NCI-H460 (cell line): ENCODE measurements at regions not wholly inside any gene's neighbourhood (a gene's known extent, or its start where the extent isn't known, plus 50 kb on each side); places are given as distances from the start of the nearest gene placed in this dataset.

Experiments
- DNase-seq: peaks from one replicate; pipeline ENCODE4 v3.0.0-alpha.2; 2016; ENCODE audit warnings: low read depth; ENCODE audit errors: extremely low read depth

DNA sequence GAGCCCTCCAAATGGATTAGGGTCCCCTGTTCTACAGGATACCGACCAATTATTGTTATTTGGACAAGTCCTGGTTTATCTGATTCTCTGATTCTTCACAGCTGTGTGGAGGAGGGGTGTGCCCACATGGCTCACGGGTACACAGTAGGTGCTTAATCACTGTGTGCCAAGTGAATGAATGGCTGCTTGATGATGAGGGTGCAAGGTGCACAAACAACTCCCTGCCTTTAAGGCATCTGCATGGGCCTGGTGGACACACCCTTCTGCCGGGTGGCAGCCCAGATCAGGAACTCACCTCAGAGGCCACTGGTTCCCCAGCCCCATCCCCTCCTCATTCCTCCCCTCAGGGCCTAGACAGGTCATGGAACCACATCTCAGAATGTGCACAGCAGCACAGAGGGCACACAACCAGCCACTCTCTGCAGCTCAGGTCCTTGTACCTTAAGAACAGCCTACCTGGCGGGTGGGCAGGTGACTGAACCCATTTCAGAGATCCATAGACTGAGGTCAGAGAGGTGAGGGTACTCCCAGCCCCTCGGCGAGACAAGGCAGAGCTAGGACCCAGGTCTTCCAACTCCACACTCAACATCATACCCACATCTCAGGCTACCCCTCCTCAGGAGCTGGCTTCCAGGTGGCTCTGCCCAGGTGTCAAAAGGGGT, 50.3 kb downstream of the SHANK2 start:
- no peak for DNase-seq

DNA sequence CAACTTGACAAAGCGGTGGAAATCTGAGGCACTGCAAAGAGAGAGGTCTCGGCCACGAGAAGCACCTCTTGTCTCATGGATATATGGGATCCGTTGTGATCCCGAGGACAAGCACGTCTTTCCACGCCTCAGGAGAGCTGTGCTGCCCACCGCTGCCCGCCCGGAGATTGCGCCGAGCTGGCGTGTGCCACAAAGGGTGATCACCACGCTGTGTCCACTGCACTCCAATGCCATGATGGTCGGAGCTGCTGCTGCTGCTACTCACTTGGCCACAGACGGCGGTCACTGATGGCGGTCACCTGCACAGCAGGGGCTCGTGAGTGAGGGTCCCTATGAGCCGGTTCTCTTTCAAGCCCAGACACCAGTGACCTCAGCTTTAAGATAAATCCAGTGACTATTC, 51.1 kb downstream of the SHANK2 start:
- no peak for DNase-seq

DNA sequence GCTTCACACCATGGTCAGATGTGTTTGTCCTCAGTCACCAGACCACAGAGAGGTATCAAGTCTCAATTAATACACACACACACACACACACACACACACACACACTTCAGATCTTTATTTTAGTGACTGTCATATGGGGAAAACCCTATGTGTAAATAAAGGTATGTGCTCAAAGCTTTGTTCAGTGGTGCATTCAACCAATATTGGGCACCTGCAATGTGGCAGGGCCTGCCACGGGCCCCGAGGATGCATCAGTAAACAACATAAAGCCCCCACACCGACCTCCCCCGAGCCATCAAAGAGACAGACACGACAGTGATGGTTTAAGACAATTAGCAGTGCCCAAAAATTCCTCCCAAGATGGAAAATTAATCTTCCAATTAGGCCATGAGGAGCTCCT, 51.6 kb downstream of the SHANK2 start:
- DNase-seq: no peak

DNA sequence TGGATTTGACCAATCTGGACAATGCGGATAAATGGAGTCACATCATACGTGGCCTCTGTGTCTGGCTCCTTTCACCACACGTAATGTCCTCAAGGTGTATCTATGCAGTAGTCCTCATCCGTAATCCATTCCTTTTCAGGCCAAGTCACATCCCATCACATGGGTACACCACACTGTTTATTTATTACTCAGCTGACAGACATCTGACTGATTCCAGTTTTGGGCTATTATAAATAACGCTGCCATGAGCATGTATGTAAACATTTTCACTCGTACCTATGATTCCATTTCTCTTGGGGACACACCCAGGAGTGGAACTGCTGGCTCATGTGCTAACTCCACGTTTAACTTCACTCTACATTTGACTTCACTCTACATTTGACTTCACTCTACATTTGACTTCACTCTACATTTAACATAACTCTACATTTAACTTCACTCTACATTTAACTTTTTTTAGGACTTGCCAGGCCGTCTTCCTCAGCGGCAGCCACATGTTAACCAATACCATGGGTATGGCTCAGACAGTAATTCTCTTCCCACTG, 52.1 kb downstream of the SHANK2 start:
- no peak for DNase-seq

DNA sequence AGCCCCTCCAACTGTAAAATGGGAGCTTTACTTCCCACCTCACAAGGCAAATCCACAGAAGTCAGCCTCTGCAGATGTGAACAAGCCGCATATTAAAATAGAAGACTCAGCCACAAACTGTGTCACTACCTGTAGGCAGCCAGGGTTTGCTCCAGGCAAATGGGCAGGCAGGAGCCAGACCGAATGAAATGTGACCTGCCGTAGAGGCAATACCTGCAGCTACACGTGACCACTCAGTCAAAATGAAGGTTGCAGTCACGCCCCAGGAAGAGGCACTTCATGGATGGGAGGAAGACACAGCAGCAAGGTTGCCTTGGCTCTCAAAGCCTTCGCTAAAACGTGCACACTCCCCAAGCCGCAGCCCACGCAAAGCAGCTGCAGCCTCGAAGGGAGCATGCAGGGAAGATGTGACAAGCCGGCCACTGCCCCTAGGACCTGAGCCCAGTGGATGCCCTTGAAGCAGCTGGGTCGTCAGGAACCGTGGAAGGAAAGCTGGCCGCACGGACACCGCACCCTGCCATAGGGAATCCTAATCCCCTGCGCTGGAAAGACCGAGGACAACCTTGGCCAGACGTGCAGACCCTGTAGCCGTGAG, 53.1 kb downstream of the SHANK2 start:
- no peak for DNase-seq

DNA sequence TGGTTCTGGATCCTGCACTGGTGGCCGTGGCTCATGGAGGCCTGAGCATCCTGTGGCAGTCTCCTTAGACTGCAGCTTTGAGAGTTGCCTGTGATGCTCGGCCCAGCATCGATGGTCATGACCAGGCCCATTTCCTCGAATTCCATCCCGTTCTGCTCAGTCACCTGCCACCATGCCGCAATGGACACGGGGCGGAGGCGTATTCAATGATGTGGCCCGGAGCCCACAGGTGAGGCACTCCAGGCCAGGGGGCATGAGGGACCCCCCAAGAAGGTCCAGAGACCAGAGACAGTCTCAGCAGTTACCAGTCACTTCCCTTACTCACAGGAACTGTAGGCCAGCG, 53.6 kb downstream of the SHANK2 start:
- no peak for DNase-seq

DNA sequence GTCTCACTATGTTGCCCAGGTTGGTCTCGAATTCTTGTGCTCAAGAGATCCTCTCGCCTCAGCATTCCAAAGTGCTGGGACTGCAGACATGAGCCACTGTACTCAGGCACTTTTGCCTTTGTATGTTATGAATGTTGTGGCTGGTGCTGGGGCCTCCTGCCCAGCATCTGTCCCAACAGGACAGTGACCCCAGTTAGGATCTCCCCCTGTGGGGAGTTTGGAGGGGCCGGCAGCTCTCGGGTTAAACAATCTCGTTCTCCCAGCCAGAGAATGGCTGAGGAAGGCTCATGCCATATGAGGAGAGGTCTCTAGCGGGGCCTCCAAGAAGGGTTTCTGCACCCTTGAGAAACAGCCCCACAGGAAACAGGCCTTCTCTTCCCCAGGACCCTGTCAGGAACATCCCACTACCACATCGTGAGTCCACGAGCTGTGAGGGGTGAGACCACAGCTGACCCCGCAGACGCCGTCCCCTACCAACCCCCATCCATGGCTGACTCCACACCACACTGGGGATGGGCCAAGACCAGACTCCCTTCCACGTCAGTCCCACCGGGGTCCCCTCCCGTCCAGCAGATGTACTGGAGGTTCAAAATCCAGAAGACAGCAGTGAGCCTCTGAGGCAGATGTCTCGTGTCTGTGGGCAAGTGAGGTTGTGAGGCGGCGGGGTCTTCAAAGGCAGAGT, 54.1 kb downstream of the SHANK2 start:
- no peak for DNase-seq

DNA sequence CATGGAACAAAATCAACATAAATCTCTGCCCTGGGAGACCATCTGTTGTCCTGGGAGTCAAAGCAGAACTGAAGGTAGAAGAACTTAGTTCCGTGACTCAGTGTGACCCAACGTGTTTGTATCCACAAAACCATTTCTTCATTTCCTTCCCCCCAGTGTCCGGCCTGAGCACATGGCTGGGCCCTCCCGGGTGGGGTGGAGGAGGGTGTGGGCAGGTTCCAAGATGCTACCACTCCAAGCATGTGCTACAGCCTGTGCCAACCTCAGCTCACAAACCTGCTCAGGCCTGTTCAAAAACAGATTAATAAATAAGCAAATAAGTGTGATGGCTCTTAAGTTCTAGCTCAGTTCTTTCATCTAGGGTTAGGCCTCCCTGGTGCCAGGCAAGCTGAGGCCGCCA, 55.3 kb downstream of the SHANK2 start:
- DNase-seq: no peak

DNA sequence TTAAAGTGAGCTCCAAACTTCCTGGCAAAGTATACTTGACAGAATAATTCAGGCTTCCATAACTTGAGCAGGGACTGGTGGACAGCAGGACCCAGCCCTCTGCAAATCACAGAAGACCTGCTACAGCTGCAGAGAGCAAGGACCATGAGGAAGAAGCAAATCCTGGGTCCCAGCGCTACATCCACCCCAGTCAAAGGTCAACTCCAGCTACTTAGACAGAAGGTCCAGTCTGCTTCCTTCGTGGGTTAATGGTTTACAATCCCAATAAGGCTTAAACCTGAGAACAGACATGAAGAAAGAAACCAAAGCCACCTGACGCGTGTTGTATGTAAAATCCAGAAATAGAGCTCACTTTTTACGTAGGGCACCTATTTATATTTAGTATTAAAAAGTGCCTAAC, 57.7 kb downstream of the SHANK2 start:
- DNase-seq: no peak

DNA sequence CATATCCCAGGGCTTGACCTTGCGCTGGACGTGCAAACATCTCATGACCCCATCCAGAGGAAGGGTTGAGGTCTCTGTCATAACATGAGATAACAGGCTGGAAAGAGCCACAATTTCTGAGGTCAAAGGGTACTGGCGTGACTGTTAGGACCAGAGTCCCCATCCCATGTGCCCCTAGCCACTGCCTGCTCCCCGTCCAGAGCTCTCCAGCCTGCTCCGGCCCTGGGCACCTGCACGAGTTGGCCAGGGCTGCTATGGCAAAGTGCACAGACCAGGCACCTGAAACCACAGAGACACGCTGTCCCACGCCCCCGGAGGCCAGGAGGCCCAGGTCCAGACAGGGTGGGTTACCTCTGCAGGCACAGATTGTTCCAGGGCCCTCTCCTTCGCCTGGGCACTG, 58.9 kb downstream of the SHANK2 start:
- no peak for DNase-seq

DNA sequence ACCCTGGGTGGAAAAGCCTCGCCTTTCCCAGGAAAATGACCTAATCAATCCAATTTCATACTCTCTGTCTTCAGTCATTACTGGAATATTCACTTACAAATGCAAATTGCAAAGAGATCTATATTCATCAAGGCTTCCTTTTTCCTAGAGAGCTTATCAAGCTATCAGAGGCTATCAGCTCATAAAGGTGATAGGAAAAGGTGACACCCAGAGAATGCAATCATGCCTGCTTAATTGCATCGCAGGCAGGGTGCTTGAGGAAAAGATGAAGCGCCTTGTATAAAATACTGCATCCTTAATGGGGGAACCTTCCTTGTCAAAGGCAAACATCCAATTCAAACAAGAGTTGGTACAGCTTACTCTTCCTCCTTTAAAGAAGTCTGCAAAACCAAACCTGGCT, 59.7 kb downstream of the SHANK2 start:
- DNase-seq: no peak

DNA sequence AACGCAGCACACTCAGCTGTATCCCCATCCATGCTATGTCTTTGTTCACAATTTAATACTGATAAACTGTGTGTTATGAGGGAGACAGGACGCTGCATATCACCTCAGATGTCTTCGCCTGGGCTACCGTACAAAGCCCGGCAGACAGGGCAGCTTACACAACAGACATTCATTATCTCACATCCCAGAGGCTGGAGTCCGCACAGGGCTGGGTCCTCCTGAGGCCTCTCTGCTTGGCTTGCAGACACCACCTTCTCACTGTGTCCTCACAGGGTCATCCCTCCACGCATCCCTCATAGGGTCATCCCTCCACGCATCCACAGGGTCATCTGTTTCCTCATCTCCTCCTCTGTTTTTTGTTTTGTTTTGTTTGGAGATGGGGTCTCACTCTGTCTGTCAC, 61.2 kb downstream of the SHANK2 start:
- DNase-seq: no peak

DNA sequence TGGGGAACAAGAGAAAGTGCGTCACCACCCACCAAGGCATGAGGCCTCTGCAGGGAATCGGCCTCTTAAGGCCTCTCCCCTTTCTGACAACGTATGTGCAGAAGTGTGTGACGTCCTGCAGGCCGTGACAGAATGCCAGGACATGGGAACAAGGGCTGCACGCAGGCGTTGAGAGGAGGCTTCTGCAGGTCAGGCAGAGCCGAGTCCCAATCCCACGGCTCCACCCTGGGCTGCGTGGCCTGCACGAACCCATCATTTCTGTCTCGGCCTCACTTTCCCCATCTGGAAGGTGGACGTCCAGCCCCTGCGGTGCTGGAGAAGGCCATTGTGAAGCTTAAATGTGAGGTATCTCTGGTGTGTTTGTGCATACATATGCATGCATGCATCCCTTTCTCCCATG, 61.8 kb downstream of the SHANK2 start:
- DNase-seq: no peak

DNA sequence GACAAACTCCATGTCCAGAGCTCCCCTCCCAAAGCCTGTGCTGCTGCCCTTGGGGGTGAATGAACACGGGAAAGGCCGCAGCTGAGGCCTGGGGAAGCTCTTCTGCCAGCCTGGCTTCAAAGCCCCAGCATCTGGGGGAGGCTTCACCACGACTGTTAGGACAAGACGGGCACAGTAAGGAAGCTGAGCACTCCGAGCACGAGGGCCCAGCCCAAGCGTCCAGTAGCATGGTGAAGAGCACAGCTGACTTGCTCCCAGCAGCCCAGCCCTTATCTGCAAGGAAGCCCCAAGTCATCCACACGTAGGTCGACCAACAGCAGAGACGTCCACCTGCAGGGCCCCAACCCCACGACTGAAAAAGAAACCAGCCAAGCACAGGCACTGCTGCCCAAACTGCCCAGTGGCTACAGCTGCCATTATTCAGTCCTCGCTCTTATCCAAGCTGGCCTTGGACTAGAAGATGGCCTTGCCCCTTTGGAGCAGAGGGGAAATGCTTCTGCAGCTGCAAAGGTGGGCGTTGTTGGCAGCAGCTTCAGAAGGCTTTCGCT, 62.5 kb downstream of the SHANK2 start:
- no peak for DNase-seq

DNA sequence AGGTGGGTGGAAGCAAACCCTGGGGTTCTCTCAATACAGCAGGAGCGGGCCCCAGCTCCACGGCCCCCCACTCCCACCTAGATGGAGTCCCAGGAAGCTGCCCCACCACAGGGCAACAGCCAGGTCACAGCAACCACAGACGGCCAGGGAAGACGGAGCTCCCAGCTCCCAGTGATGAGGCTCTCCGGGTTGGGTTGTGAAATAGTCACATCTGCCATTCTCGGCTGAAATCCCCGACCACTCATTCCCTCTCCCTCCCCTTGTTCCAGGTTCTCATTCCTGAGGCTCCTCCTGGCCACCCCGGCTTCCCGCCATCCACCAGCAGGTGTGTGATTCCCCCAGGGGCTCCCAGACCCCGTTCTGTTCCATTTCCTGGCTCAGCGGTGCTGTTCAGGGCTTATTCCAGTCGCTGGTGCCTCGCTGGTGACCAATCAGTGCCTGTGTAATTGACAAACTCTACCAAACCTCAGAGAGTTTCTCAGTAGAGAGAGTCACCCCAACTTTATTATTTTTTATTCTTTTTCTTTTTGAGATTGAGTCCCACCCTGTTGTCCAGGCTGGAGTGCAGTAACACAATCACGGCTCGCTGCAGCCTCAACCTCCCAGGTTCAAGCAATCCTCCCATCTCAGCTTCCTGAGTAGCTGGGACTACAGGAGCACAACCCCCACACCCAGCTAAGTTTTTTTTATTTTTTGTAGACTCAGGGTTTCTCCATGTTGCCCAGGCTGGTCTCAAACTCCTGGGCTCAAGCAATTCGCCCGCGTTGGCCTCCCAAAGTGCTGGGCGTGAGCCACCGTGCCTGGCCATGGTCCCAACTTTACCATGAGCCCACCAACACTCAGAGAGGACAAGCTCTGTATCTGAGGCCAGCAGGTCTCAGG, 63.2 kb downstream of the SHANK2 start:
- DNase-seq: no peak

DNA sequence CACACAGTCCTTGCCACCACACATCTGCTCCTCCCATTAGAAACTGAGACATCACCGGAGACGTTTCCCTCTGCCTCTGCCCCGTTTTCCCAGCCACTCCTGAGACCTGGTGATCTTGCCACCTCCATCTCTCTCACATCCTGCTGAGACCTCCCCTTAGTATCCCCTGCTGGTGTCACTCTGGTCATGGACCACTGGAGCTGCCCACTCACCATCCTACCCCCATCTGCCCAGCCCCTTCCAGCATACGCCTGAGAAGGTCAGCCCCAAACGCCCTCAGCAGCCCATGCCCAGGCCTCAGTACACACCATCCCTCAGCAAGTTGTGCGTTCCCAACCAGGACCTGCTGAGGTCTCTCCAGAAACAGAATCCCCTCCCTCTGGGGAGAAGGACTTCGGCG, 64.3 kb downstream of the SHANK2 start:
- no peak for DNase-seq

DNA sequence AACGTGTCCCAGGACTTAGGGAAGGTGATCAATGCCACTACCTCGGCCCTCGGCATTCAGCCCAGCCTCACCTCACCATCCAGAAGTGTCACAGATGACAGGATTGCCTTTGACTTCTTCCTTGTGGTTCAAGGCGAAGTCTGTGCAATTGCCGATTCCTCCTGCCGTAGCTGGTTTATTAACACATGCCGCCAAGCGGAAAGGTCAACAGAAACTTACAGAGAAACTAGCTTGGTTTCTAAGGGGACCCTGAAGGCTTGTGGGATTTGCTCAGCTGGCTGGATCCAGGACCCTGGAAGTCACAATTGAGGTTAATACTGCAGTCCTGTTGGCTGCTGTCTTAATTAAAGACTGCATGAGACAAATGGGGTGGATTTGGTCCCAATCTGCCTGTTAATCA, 65.6 kb downstream of the SHANK2 start:
- no peak for DNase-seq

DNA sequence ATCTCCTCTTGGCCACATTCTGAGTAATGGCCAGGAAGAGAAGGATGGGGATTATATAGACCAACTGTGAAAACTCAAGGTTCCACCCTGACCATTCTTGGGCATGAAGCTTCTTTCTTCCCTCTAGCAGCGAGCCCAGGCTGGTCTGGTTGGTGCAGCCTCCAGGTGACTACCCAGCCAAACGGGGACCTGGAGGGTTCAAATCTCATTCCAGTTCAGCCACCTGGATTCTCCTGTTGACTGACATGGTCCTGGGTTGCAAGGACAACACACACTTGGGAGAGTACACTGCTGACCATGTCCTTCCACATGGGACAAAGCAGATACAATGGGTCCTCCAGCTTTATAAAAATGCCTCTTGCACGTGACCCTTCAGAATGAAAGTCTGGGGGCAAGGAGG, 67.0 kb downstream of the SHANK2 start:
- no peak for DNase-seq

DNA sequence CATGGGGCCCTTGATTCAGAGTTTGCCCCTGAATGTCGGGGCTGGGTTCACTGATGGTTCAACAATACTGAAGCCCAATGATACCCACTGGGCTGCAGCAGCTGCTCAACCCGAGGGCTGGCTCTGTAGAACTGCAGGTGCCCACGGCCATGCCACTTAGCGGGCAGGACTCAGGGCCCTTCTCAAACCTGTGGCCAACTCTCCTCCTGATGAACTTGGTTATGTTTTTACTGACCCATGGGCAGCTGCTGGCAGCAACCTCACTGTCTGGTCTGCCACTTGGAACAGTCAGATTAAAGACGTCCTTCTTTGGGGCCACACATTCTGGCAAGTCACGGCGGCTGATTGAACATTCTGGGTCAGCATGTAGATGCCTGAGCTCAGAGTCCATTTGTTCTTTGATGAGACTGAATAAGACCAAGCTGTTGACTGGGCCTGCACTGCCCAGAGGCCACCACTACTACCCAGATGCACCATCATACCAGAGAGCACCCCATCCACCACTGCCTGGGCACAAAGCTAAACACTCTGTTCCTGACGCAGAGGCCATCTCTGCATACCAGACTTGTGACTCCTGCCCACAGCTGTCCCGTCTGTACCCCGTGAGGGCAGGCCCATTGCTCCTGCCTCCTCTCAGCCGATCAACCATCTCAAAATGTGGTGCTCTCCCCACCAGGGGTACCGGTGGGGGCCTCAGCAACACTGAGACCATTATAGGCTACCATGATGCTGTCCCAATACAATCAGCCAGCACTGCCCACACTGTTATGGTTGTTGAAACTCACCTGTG, 67.8 kb downstream of the SHANK2 start:
- no peak for DNase-seq

DNA sequence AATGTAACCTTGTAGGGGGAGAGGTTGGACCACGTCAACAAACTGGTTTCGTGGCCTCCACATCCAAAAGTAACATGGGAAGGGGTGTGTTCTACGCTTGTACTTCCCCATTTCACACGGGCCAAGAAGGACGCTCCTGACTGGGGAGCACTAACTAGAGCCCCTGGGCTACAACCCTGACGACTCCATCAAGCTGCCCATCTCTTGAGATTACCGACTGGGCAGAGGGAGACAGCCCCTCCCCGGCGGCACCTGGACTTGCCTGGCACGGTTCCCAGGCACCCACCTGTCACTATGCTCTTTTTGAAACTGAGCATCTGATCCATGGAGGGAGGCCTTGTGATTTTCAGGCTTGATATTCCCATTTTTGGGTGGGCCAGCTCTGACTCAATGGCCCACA, 68.5 kb downstream of the SHANK2 start:
- no peak for DNase-seq
